Osteoblast (primary cell): ENCODE measurements at regions not wholly inside any gene's neighbourhood (a gene's known extent, or its start where the extent isn't known, plus 50 kb on each side); places are given as distances from the start of the nearest gene placed in this dataset.

Source experiments
- DNase-seq: peaks from one replicate; pipeline ENCODE4 v3.0.0; 2011; ENCODE audit warnings: low spot score, mixed read lengths; ENCODE audit not compliant: insufficient read length; ENCODE audit errors: missing footprints
- H2AFZ ChIP-seq: 2 replicates; pipeline ENCODE4 v1.6.0; 2011; ENCODE audit warnings: mild to moderate bottlenecking, low read length
- H3K27ac ChIP-seq: 2 replicates; pipeline ENCODE4 v1.5.1; 2011; ENCODE audit warnings: mild to moderate bottlenecking, low read depth, low read length, moderate library complexity
- H3K27me3 ChIP-seq: 2 replicates; pipeline ENCODE4 v1.6.0; 2012; ENCODE audit warnings: mild to moderate bottlenecking, control low read depth, inconsistent platforms, low read length, moderate library complexity; ENCODE audit not compliant: insufficient read depth
- H3K36me3 ChIP-seq: 2 replicates; pipeline ENCODE4 v1.5.1; 2011; ENCODE audit warnings: mild to moderate bottlenecking, low read length, control low read depth, moderate library complexity; ENCODE audit not compliant: insufficient read depth
- H3K4me1 ChIP-seq: 2 replicates; pipeline ENCODE4 v1.5.1; 2011; ENCODE audit warnings: mild to moderate bottlenecking, low read length, control low read depth, moderate library complexity; ENCODE audit not compliant: insufficient read depth
- H3K4me2 ChIP-seq: 2 replicates; pipeline ENCODE4 v1.6.0; 2011; ENCODE audit warnings: mild to moderate bottlenecking, low read length; ENCODE audit not compliant: insufficient read depth
- H3K4me3 ChIP-seq: fragments of 200-600 bp; sonication (generic); 3 replicates; pipeline ENCODE4 v1.5.1; 2012; ENCODE audit warnings: mild to moderate bottlenecking, low read length, inconsistent platforms; ENCODE audit not compliant: insufficient read depth
- H3K79me2 ChIP-seq: 2 replicates; pipeline ENCODE4 v1.6.0; 2012; ENCODE audit warnings: mild to moderate bottlenecking, low read length, control low read depth, inconsistent platforms; ENCODE audit not compliant: insufficient read depth
- H3K9me3 ChIP-seq: 2 replicates; pipeline ENCODE4 v1.5.1; 2011; ENCODE audit warnings: low read depth, low read length, control low read depth
- H4K20me1 ChIP-seq: 2 replicates; pipeline ENCODE4 v1.6.0; 2012; ENCODE audit warnings: mild to moderate bottlenecking, low read length, control low read depth; ENCODE audit not compliant: insufficient read depth
- CTCF ChIP-seq: IDR thresholded peaks from 2 replicates; pipeline ENCODE4 v1.5.1; 2011; ENCODE audit warnings: mild to moderate bottlenecking, low read depth, low read length, moderate library complexity; ENCODE audit errors: extremely low read depth

GRCh38 chr3:34351882-34352777 lies 553.7 kb downstream of the PDCD6IP start:
- no peaks in the 10 kb centered on the region for H3K9me3 ChIP-seq
- no peak for TF ChIP-seq CTCF

DNA sequence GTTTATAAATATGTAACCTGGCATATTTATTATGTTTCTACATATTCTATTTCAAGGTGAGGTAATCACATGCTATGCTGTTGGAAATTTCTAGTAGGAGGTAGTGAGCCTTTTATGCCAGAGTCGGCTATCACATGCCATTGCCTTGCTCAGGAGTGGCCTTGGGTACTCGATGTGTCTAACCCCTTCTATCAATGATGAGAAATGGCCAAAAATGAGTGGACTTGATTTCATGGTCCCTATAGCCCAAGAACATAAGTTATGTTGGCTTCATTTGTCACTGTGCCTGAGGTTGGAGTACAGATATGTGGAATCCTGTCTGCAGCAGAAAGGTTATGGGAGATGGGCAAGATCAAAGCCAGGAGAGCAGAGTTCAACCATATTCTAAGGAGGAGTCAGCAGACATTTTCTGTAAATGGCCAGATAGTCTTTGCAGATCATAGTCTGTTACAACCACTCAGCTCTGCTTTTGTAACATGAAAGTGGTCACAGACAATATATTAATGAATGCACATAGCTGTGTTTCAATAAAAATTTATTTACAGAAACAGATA lies 554.4 kb downstream of the PDCD6IP start:
- H3K4me3 ChIP-seq, result no peak overlapping the region
- H3K4me1 ChIP-seq, result no peaks in the 10 kb centered on the region
- no peaks in the 10 kb centered on the region for H3K27me3 ChIP-seq
- H3K79me2 ChIP-seq, result no peaks in the 10 kb centered on the region
- H4K20me1 ChIP-seq, result no peaks in the 10 kb centered on the region
- no peaks in the 10 kb centered on the region for H3K9me3 ChIP-seq
- DNase-seq, result no peak
- no peak overlapping the region for H2AFZ ChIP-seq
- H3K36me3 ChIP-seq, result no peaks in the 10 kb centered on the region
- H3K27ac ChIP-seq, result no peak overlapping the region
- TF ChIP-seq CTCF, result no peak
- no peak overlapping the region for H3K4me2 ChIP-seq

More at GRCh38 chr3:34351882-34352777, 553.7 kb downstream of the PDCD6IP start:
- no peak overlapping the region for H3K27ac ChIP-seq
- no peaks in the 10 kb centered on the region for H3K27me3 ChIP-seq
- no peak for DNase-seq
- H2AFZ ChIP-seq, result no peak overlapping the region
- H3K4me1 ChIP-seq, result no peaks in the 10 kb centered on the region
- H4K20me1 ChIP-seq, result no peaks in the 10 kb centered on the region
- no peaks in the 10 kb centered on the region for H3K79me2 ChIP-seq
- H3K36me3 ChIP-seq, result no peaks in the 10 kb centered on the region
- no peak overlapping the region for H3K4me3 ChIP-seq
- H3K4me2 ChIP-seq, result no peak overlapping the region

DNA sequence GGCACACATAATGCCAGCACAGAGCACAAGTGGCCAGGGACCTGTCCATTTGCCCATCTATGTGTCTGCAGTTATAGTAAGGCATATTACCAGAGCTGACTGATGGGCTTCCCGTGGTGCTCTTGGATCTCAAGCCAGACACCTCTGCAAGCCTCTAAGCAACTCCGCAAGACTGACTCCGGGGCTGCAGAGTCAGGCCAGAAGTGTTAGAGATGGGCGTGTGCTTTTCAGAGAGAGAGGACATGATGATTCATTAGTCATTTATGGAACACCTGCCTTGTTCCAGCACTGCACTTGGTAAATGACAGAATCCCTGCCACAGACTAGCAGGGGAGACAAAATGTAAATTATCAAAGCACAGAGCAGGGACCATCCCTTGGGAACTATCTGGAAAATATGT lies 559.0 kb downstream of the PDCD6IP start:
- Histone ChIP-seq H3K4me1 (no peaks in the 10 kb centered on the region), H4K20me1 (no peaks in the 10 kb centered on the region), H3K27ac (no peak overlapping the region), H2AFZ (no peak overlapping the region), H3K9me3 (no peaks in the 10 kb centered on the region), H3K79me2 (no peaks in the 10 kb centered on the region), H3K36me3 (no peaks in the 10 kb centered on the region), H3K4me2 (no peak overlapping the region), H3K4me3 (no peak overlapping the region), H3K27me3 (no peaks in the 10 kb centered on the region)
- no peak for TF ChIP-seq CTCF
- DNase-seq, result no peak

DNA sequence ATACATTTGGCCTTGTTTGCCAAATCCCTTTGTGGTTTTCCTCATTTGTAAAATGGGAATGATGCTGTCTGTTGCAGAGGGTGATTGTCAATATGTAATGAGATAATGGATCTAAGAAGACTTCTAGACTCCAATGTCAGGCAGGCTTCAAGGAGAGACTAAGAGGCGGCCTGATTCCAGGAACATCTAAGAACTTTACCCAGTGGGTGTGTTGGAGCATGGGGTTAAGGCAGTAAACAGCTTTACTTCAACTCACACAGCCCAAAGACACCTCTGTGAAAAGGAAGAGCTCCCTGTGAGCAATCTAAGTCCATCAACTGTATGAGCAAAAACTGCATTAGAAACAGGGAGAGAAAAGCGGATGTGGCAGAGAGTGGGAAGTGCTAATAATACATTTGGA lies 560.6 kb downstream of the PDCD6IP start:
- Histone ChIP-seq H3K79me2 (no peaks in the 10 kb centered on the region), H2AFZ (no peak overlapping the region), H3K27ac (no peak overlapping the region), H3K4me3 (no peak overlapping the region), H3K27me3 (no peaks in the 10 kb centered on the region), H3K4me2 (no peak overlapping the region), H4K20me1 (no peaks in the 10 kb centered on the region), H3K9me3 (no peaks in the 10 kb centered on the region), H3K4me1 (no peaks in the 10 kb centered on the region), H3K36me3 (no peaks in the 10 kb centered on the region)
- DNase-seq, result no peak
- no peak for TF ChIP-seq CTCF
